GM12891 (cell line): ENCODE measurements at regions not wholly inside any gene's neighbourhood (a gene's known extent, or its start where the extent isn't known, plus 50 kb on each side); places are given as distances from the start of the nearest gene placed in this dataset.
"Not testable (repeated sequence)": the region's sequence is repeated elsewhere in the genome, so short reads cannot be mapped to it uniquely, and the experiment has no call there.

Source experiments
- DNase-seq: peaks from one replicate; pipeline ENCODE4 v3.0.0; 2011; ENCODE audit warnings: low spot score; ENCODE audit not compliant: insufficient read length
- FAIRE-seq: peaks from 2 replicates; lab custom pipeline; 2011; peaks lifted over from hg19 to GRCh38; lab: Jason Lieb, UNC
- PAX5 ChIP-seq: IDR thresholded peaks from 2 replicates; pipeline ENCODE4 v1.6.1; 2011; ENCODE audit warnings: low read length, moderate library complexity, mild to moderate bottlenecking; ENCODE audit not compliant: insufficient read depth, severe bottlenecking
- POLR2A ChIP-seq: IDR thresholded peaks from 2 replicates; pipeline ENCODE4 v1.6.1; 2011; ENCODE audit warnings: low read depth, low read length, control low read depth
- POLR2AphosphoS5 ChIP-seq: IDR thresholded peaks from 2 replicates; pipeline ENCODE4 v1.6.1; 2011; ENCODE audit warnings: low read depth, low read length, control low read depth
- POU2F2 ChIP-seq: IDR thresholded peaks from 2 replicates; pipeline ENCODE4 v1.6.1; 2011; ENCODE audit warnings: low read depth, mild to moderate bottlenecking, control low read depth, low read length, moderate library complexity
- SPI1 ChIP-seq: IDR thresholded peaks from 2 replicates; pipeline ENCODE4 v1.6.1; 2011; ENCODE audit warnings: low read depth, low read length, control low read depth
- TAF1 ChIP-seq: IDR thresholded peaks from 2 replicates; pipeline ENCODE4 v1.6.1; 2011; ENCODE audit warnings: low read depth, low read length, control low read depth

- no peak for DNase-seq
- no peak for TF ChIP-seq PAX5
- no peak for TF ChIP-seq TAF1
- no peak for TF ChIP-seq POLR2AphosphoS5
- no peak for TF ChIP-seq SPI1
- FAIRE-seq, result no peak
Measured at GRCh38 chr2:186382932-186383331, 103.1 kb upstream of the ZC3H15 start.

GRCh38 chr2:186384226-186384625, 101.8 kb upstream of the ZC3H15 start:
- DNase-seq, result no peak
- no peak for FAIRE-seq
- TF ChIP-seq POLR2A, result no peak
- TF ChIP-seq TAF1, result no peak
- no peak for TF ChIP-seq POLR2AphosphoS5
- no peak for TF ChIP-seq PAX5
- no peak for TF ChIP-seq POU2F2
- no peak for TF ChIP-seq SPI1

- not testable (repeated sequence) for DNase-seq, FAIRE-seq
Measured at GRCh38 chr2:186385638-186386201, 100.3 kb upstream of the ZC3H15 start.

GRCh38 chr2:186399082-186399644, 86.9 kb upstream of the ZC3H15 start:
- FAIRE-seq (no peak), DNase-seq (no peak)
- TF ChIP-seq PAX5 (peak; percentile 59), POU2F2 (no peak), SPI1 (no peak), POLR2A (no peak)

- TF ChIP-seq SPI1 (no peak), POU2F2 (no peak), PAX5 (no peak), POLR2A (no peak), POLR2AphosphoS5 (no peak), TAF1 (no peak)
- DNase-seq, result no peak
- no peak for FAIRE-seq
Measured at GRCh38 chr2:186405842-186406241, 80.2 kb upstream of the ZC3H15 start.

DNA sequence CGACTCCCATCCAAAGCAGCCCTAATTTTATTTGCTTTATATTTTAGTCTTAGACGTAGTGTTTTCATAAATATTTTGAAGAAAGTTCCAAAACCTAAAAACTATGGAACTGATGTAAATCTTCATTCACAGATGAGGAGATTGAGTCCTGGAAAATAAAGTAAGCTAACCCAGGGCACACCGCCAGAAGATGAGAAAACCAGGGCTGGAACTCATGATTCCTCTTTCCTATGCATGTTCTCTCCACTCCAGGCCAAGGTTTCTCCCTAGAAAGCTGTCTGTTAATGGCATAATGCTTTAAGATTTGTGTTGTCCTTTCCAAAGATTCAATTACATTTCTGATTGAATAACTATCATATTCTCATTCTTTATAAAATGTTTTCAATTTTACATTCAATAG, 78.4 kb upstream of the ZC3H15 start:
- FAIRE-seq, result no peak
- DNase-seq, result no peak
- TF ChIP-seq POU2F2 (no peak), PAX5 (no peak), POLR2AphosphoS5 (no peak), SPI1 (no peak), POLR2A (no peak), TAF1 (no peak)

GRCh38 chr2:186410802-186411201, 75.3 kb upstream of the ZC3H15 start:
- TF ChIP-seq POU2F2, result no peak
- TF ChIP-seq PAX5, result no peak
- no peak for TF ChIP-seq POLR2AphosphoS5
- no peak for TF ChIP-seq TAF1
- TF ChIP-seq POLR2A, result no peak
- FAIRE-seq, result no peak
- DNase-seq, result no peak

DNA sequence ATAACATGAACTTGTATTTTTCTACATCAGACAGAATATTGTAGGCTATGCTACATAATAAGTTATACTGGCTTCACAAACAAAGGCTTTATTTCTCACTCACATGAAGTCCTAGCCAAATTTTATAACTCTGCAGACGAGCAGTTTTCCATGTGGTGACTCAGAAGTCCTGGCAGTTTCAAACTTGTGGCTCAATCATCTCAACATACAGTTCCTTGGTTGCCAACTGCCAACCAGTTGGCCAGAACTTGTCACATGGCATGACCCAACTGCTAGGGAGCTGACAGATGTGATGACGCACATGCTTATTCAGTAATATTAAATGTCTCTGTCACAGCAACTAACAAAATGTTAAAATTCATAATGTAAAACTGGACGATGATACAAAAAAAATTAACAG, 63.8 kb upstream of the ZC3H15 start:
- FAIRE-seq, result no peak
- TF ChIP-seq TAF1 (no peak), POU2F2 (no peak), SPI1 (no peak), PAX5 (no peak), POLR2AphosphoS5 (no peak), POLR2A (no peak)
- DNase-seq, result no peak

- FAIRE-seq, result peak; percentile 38
- no peak for DNase-seq
- no peak for TF ChIP-seq SPI1
- TF ChIP-seq POLR2A, result no peak
- no peak for TF ChIP-seq PAX5
- TF ChIP-seq TAF1, result no peak
- TF ChIP-seq POU2F2, result no peak
- no peak for TF ChIP-seq POLR2AphosphoS5
Measured at GRCh38 chr2:186423481-186423880, 62.6 kb upstream of the ZC3H15 start.

- DNase-seq, result no peak
- peak; percentile 35 for FAIRE-seq
- TF ChIP-seq POU2F2 (no peak), SPI1 (no peak), POLR2A (no peak), TAF1 (no peak), PAX5 (no peak), POLR2AphosphoS5 (no peak)
Measured at GRCh38 chr2:186424265-186424664, 61.8 kb upstream of the ZC3H15 start.
